GM12878 (cell line): ENCODE measurements at regions not wholly inside any gene's neighbourhood (a gene's known extent, or its start where the extent isn't known, plus 50 kb on each side); places are given as distances from the start of the nearest gene placed in this dataset.
A peak's percentile ranks its signal among the peaks of the same experiment; 100 is the strongest.

ENCODE experiments used
- ATAC-seq: fragments of 200-7000 bp; cut with Tn5 transposase; 3 replicates; pipeline ENCODE4 v1.9.1; 2020; ENCODE audit warnings: mild to moderate bottlenecking, moderate library complexity
- BruUV-seq: library from RNA; stranded (reverse); fragments of 400-500 nt; replicated peaks from 2 replicates; lab custom pipeline; 2021; lab: Mats Ljungman, UMichigan
- CTCF ChIA-PET: fragments of 300-600 bp; sonication (Branson Sonifier 250); formaldehyde crosslinking; extraction: SDS; loops from one replicate; lab custom pipeline; 2021; ENCODE audit warnings: inconsistent platforms; lab: Yijun Ruan, JAX
- POLR2A ChIA-PET: fragments of 350-600 bp; formaldehyde crosslinking; extraction: SDS; loops from one replicate; lab custom pipeline; 2021; ENCODE audit warnings: inconsistent platforms; lab: Charles Lee
- RAD21 ChIA-PET: fragments of 300-600 bp; sonication (Branson Sonifier 250); formaldehyde crosslinking; loops from one replicate; lab custom pipeline; 2023; ENCODE audit warnings: antibody characterized with exemption; ENCODE audit not compliant: unreplicated experiment; lab: Charles Lee
- SMC1A ChIA-PET: fragments of 300-600 bp; sonication (Branson Sonifier 250); formaldehyde crosslinking; loops from one replicate; lab custom pipeline; 2023; ENCODE audit not compliant: unreplicated experiment, uncharacterized antibody; lab: Charles Lee
- DNase-seq: peaks from one replicate; pipeline ENCODE4 v3.0.0-alpha.2; 2011; ENCODE audit warnings: low read depth, low spot score
- FAIRE-seq: peaks from 3 replicates; lab custom pipeline; 2011; peaks lifted over from hg19 to GRCh38; lab: Jason Lieb, UNC
- H2AFZ ChIP-seq: 2 replicates; pipeline ENCODE4 v1.6.0; 2011; ENCODE audit warnings: low read depth, low read length, control low read depth; ENCODE audit not compliant: control insufficient read depth
- H3K27ac ChIP-seq: 2 replicates; pipeline ENCODE4 v1.5.1; 2011; ENCODE audit warnings: control low read depth; ENCODE audit not compliant: control insufficient read depth, insufficient read depth
- H3K27me3 ChIP-seq, 2 experiments: replicated peaks in 1 of 2; 2 replicates each; pipeline versions ENCODE4 v1.6.0 to v1.6.1; 2011; ENCODE audit warnings: low read length in 1 of 2; ENCODE audit not compliant: control insufficient read depth in 2 of 2, insufficient read depth in 2 of 2
- H3K36me3 ChIP-seq, 2 experiments: 2 replicates each; pipeline ENCODE4 v1.5.1; 2011; ENCODE audit warnings: low read length in 1 of 2; ENCODE audit not compliant: control insufficient read depth in 2 of 2, insufficient read depth in 2 of 2
- H3K4me1 ChIP-seq: 2 replicates; pipeline ENCODE4 v1.6.1; 2011; ENCODE audit warnings: mild to moderate bottlenecking, low read length, moderate library complexity, mixed read lengths; ENCODE audit not compliant: control insufficient read depth, insufficient read depth
- H3K4me2 ChIP-seq: 2 replicates; pipeline ENCODE4 v1.6.0; 2011; ENCODE audit warnings: control low read depth; ENCODE audit not compliant: control insufficient read depth, insufficient read depth
- H3K4me3 ChIP-seq: fragments of 200-600 bp; sonication (generic); 2 replicates; pipeline ENCODE4 v1.5.1; 2016
- H3K79me2 ChIP-seq: 2 replicates; pipeline ENCODE4 v1.6.0; 2011; ENCODE audit warnings: low read length; ENCODE audit not compliant: control insufficient read depth, insufficient read depth
- H3K9ac ChIP-seq: 2 replicates; pipeline ENCODE4 v1.8.0; 2011; ENCODE audit warnings: low read length, control low read depth, mixed read lengths; ENCODE audit not compliant: control insufficient read depth, insufficient read depth
- H3K9me3 ChIP-seq: replicated peaks from 3 replicates; pipeline ENCODE4 v1.5.1; 2011; ENCODE audit warnings: mild to moderate bottlenecking, low read length; ENCODE audit not compliant: control insufficient read depth, insufficient read depth
- H4K20me1 ChIP-seq: 2 replicates; pipeline ENCODE4 v1.6.0; 2011; ENCODE audit not compliant: control insufficient read depth, insufficient read depth
- BMI1 ChIP-seq: fragments of 450-650 bp; IDR thresholded peaks from 2 replicates; pipeline ENCODE4 v1.6.1; 2016; ENCODE audit warnings: mild to moderate bottlenecking, moderate library complexity, borderline replicate concordance
- CBFB ChIP-seq: IDR thresholded peaks from 2 replicates; pipeline ENCODE4 v1.6.1; 2016; ENCODE audit warnings: antibody characterized with exemption, low read depth
- CHD4 ChIP-seq: fragments of 200-600 bp; sonication (generic); IDR thresholded peaks from 2 replicates; pipeline ENCODE4 v1.6.1; 2016; ENCODE audit warnings: mild to moderate bottlenecking
- HDAC6 ChIP-seq: fragments of 200-600 bp; sonication (generic); IDR thresholded peaks from one replicate; pipeline ENCODE4 v1.8.0; 2017; ENCODE audit warnings: antibody characterized with exemption; ENCODE audit not compliant: unreplicated experiment
- KLF5 ChIP-seq: fragments of 450-650 bp; IDR thresholded peaks from 2 replicates; pipeline ENCODE4 v1.6.1; 2014; ENCODE audit warnings: mild to moderate bottlenecking; ENCODE audit not compliant: partially characterized antibody
- MEF2A ChIP-seq: IDR thresholded peaks from 2 replicates; pipeline ENCODE4 v1.6.1; 2011; ENCODE audit warnings: low read depth, mild to moderate bottlenecking, low read length, moderate library complexity; ENCODE audit not compliant: insufficient read depth
- NFYA ChIP-seq: IDR thresholded peaks from 2 replicates; pipeline ENCODE4 v1.6.1; 2011; ENCODE audit warnings: low read depth, mild to moderate bottlenecking, low read length, improper control_type of control experiment, borderline replicate concordance
- NR2C1 ChIP-seq: fragments of 450-650 bp; IDR thresholded peaks from 2 replicates; pipeline ENCODE4 v1.6.1; 2017; ENCODE audit warnings: antibody characterized with exemption, mild to moderate bottlenecking, moderate library complexity
- NR2F1 ChIP-seq: fragments of 450-650 bp; conservative IDR thresholded peaks from 2 replicates; pipeline ENCODE4 v1.6.1; 2017; ENCODE audit warnings: mild to moderate bottlenecking
- POU2F2 ChIP-seq: IDR thresholded peaks from 3 replicates; pipeline ENCODE4 v1.6.1; 2011; ENCODE audit warnings: low read depth, mild to moderate bottlenecking, low read length, borderline replicate concordance
- SMAD1 ChIP-seq: fragments of 450-650 bp; IDR thresholded peaks from 2 replicates; pipeline ENCODE4 v1.6.1; 2018; ENCODE audit warnings: mild to moderate bottlenecking, low read depth; ENCODE audit not compliant: partially characterized antibody
- SP1 ChIP-seq: IDR thresholded peaks from one replicate; pipeline ENCODE4 v1.6.1; 2011; ENCODE audit warnings: low read depth, low read length
- SRF ChIP-seq, 2 experiments: IDR thresholded peaks; 2 replicates each; pipeline ENCODE4 v1.6.1; 2011; ENCODE audit warnings: low read depth in 2 of 2, low read length in 2 of 2, mild to moderate bottlenecking in 1 of 2, moderate library complexity in 1 of 2
- TBL1XR1 ChIP-seq: IDR thresholded peaks from 2 replicates; pipeline ENCODE4 v1.6.1; 2012; ENCODE audit warnings: low read depth, low read length, improper control_type of control experiment
- TCF12 ChIP-seq: IDR thresholded peaks from 2 replicates; pipeline ENCODE4 v1.6.1; 2011; ENCODE audit warnings: low read depth, mild to moderate bottlenecking, low read length
- YY1 ChIP-seq: IDR thresholded peaks from 2 replicates; pipeline ENCODE4 v1.6.1; 2011; ENCODE audit warnings: low read depth, mild to moderate bottlenecking, low read length
- ZBED1 ChIP-seq: IDR thresholded peaks from 2 replicates; pipeline ENCODE4 v1.6.1; 2016; ENCODE audit warnings: borderline replicate concordance
- ZSCAN29 ChIP-seq: fragments of 450-650 bp; IDR thresholded peaks from 2 replicates; pipeline ENCODE4 v1.6.1; 2017; ENCODE audit warnings: mild to moderate bottlenecking, moderate library complexity
- WGBS: methylation state at CpG from one replicate; pipeline ENCODE4 v1.1.6; 2016; ENCODE audit warnings: low lambda C conversion rate; ENCODE audit not compliant: insufficient replicate concordance, insufficient coverage; ENCODE audit errors: missing lambda C conversion rate; 5-methylcytosine and 5-hydroxymethylcytosine counted together
- in situ Hi-C: fragments of 300-500 bp; cut with MboI; formaldehyde crosslinking; loops from 9 replicates; pipeline ENCODE4 v1.14.3; 2018; ENCODE audit warnings: mixed read lengths
- intact Hi-C: fragments of 100-400 bp; cut with micrococcal nuclease; formaldehyde crosslinking; loops from one replicate; pipeline ENCODE4 v1.14.2; 2022; ENCODE audit not compliant: unreplicated experiment
- TF ChIP-seq, protein P1 (sequence below): IDR thresholded peaks from 2 replicates; pipeline ENCODE4 v1.6.1; 2012; ENCODE audit warnings: mild to moderate bottlenecking, low read depth, low read length
- TF ChIP-seq, protein P2 (sequence below): fragments of 450-650 bp; IDR thresholded peaks from 2 replicates; pipeline ENCODE4 v1.6.1; 2017; ENCODE audit warnings: mild to moderate bottlenecking

DNA sequence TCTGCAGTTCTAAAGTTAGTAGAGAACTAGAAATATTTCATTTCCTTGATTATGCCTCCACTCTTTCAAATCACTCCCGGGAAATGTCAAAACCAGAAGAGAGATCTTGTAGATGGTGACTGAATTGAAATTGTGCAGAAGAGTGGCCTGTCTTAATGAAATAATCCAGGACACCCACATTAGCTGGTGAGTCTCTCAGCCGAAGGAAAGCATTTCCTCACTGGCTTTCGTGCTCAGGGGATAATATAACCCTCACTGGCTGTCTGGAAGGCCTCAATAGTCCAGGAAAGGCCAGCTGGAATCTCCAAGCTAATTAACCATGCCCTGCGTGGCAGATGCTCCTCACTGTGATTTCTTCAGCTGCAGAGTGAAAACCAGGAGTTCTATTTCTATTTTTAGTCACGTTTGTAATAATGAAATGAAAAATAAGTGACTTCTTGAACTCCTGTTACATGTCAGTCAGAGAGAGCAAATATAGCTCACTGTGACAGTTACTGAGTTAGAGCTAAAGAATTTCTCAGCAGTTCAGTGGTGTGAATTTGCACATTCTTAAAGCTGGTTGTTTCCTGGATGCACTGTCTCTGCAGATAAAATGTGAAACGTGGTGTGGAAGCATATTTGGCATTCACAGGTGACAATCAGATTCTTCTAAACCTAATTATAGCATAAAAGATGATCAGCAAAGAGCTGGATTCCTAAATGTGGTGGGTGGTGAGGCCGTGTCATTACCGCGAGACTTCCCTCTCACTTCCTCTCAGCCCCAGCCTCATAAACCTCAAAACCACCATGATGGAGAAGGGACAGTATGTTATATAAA is 211.7 kb downstream of the LMBRD1 start (continued):
- TF ChIP-seq SRF (IDR thresholded peaks at IDR 0.05; ENCODE audit: low read depth in 2 of 2, low read length in 2 of 2) (0 out of 4 replicates have a peak, but pooled peaks of 1 of the 2 experiments have one; percentile 14), CBFB (peak; percentile 97), TBL1XR1 (peak; percentile 74; the same call in 1 of the 2 replicates), NFYA (no peak), MEF2A (peak; percentile 79), NR2F1 (0 out of 2 replicates have a peak, but pooled peaks have one; percentile 33), YY1 (peak; percentile 56; the same call in 1 of the 2 replicates), HDAC6 (no peak), BMI1 (no peak)

DNA sequence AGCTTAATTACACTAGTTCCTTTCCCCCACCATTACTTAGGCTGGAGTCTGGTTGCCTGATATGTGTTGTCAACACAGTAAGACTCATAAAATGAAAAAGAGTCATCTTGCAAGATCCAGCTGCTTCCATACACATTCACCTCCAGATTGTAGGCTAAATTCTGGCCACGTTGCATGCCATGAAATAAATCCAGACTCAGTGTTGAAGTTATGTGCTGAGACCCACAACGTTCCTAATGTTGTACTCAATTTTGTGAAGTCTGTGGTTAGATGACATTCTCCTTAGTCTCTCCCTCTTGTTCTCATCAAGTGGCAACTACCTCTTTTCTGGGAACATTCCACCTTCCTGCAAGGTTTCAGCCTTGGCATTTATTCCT is 212.3 kb downstream of the LMBRD1 start:
- ChIA-PET RAD21 (no interaction called here), CTCF (interaction anchor here (0.5 kb wide), 1 partner anchor 320 kb away, joined by 4 read pairs; no protein-coding TSS in a partner anchor), POLR2A (no interaction called here), SMC1A (interaction anchor here (0.9 to 1.4 kb wide), 2 partner anchors 26 to 231 kb away, joined by 3 read pairs; no protein-coding TSS in a partner anchor)
- H3K36me3 ChIP-seq: no peaks in the 10 kb centered on the region
- H2AFZ ChIP-seq: no peak overlapping the region
- H3K9ac ChIP-seq: no peak overlapping the region
- in situ Hi-C loops: no loop called here
- no peaks in the 10 kb centered on the region for H4K20me1 ChIP-seq
- FAIRE-seq: peak; percentile 35
- intact Hi-C loops: no loop called here
- no peaks in the 10 kb centered on the region for H3K27me3 ChIP-seq
- peak; percentile 15; the same call in 1 of the 3 replicates for ATAC-seq
- H3K4me3 ChIP-seq: no peak overlapping the region
- no peak overlapping the region for H3K27ac ChIP-seq
- no peak for DNase-seq
- peaks cover 15% of the 10 kb centered on the region for H3K4me1 ChIP-seq
- no peaks in the 10 kb centered on the region for H3K79me2 ChIP-seq
- H3K9me3 ChIP-seq: no peaks in the 10 kb centered on the region
- no TSS peak for BruUV-seq
- WGBS: 0% methylated on average over 2 of the region's 2 CpGs
- no peak overlapping the region for H3K4me2 ChIP-seq
- TF ChIP-seq NR2C1: no peak
- no peak for TF ChIP-seq TBL1XR1
- no peak for TF ChIP-seq CHD4
- TF ChIP-seq SP1: no peak
- TF ChIP-seq SMAD1: no peak
- TF ChIP-seq, protein P1, sequence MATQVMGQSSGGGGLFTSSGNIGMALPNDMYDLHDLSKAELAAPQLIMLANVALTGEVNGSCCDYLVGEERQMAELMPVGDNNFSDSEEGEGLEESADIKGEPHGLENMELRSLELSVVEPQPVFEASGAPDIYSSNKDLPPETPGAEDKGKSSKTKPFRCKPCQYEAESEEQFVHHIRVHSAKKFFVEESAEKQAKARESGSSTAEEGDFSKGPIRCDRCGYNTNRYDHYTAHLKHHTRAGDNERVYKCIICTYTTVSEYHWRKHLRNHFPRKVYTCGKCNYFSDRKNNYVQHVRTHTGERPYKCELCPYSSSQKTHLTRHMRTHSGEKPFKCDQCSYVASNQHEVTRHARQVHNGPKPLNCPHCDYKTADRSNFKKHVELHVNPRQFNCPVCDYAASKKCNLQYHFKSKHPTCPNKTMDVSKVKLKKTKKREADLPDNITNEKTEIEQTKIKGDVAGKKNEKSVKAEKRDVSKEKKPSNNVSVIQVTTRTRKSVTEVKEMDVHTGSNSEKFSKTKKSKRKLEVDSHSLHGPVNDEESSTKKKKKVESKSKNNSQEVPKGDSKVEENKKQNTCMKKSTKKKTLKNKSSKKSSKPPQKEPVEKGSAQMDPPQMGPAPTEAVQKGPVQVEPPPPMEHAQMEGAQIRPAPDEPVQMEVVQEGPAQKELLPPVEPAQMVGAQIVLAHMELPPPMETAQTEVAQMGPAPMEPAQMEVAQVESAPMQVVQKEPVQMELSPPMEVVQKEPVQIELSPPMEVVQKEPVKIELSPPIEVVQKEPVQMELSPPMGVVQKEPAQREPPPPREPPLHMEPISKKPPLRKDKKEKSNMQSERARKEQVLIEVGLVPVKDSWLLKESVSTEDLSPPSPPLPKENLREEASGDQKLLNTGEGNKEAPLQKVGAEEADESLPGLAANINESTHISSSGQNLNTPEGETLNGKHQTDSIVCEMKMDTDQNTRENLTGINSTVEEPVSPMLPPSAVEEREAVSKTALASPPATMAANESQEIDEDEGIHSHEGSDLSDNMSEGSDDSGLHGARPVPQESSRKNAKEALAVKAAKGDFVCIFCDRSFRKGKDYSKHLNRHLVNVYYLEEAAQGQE: no peak
- TF ChIP-seq ZSCAN29: no peak
- TF ChIP-seq POU2F2: no peak
- no peak for TF ChIP-seq KLF5
- TF ChIP-seq TCF12: no peak
- TF ChIP-seq ZBED1: no peak
- TF ChIP-seq, protein P2, sequence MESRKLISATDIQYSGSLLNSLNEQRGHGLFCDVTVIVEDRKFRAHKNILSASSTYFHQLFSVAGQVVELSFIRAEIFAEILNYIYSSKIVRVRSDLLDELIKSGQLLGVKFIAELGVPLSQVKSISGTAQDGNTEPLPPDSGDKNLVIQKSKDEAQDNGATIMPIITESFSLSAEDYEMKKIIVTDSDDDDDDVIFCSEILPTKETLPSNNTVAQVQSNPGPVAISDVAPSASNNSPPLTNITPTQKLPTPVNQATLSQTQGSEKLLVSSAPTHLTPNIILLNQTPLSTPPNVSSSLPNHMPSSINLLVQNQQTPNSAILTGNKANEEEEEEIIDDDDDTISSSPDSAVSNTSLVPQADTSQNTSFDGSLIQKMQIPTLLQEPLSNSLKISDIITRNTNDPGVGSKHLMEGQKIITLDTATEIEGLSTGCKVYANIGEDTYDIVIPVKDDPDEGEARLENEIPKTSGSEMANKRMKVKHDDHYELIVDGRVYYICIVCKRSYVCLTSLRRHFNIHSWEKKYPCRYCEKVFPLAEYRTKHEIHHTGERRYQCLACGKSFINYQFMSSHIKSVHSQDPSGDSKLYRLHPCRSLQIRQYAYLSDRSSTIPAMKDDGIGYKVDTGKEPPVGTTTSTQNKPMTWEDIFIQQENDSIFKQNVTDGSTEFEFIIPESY: no peak
